Body of pancreas (tissue), 4 donors: ENCODE measurements at regions not wholly inside any gene's neighbourhood (a gene's known extent, or its start where the extent isn't known, plus 50 kb on each side); places are given as distances from the start of the nearest gene placed in this dataset.

Source experiments
- ATAC-seq: fragments of 150-250 bp; one replicate; pipeline ENCODE4 v1.9.1; 2016
- DNase-seq, 4 donors: peaks; one replicate each; pipeline ENCODE4 v3.0.0-alpha.2; 2019
- H3K27ac ChIP-seq, 4 donors: fragments of 200-600 bp; sonication (generic); 1 replicate in 3 of 4; 2 replicates in 1 of 4; pipeline versions ENCODE4 v1.5.1 to v1.6.1; 2016 to 2019; ENCODE audit warnings: mild to moderate bottlenecking in 1 of 4, mixed read lengths in 1 of 4, moderate library complexity in 1 of 4
- H3K27me3 ChIP-seq, 2 donors: fragments of 200-600 bp; sonication (generic); one replicate each; pipeline ENCODE4 v1.6.0; 2016; ENCODE audit warnings: mild to moderate bottlenecking in 1 of 2
- H3K36me3 ChIP-seq, 2 donors: fragments of 200-600 bp; sonication (generic); replicated peaks in 1 of 2; 2 replicates each; pipeline ENCODE4 v1.5.1; 2016; ENCODE audit warnings: low read depth in 2 of 2; ENCODE audit not compliant: insufficient read depth in 1 of 2
- H3K4me1 ChIP-seq: fragments of 200-600 bp; sonication (generic); one replicate; pipeline ENCODE4 v1.6.0; 2016
- H3K4me3 ChIP-seq, 2 donors: fragments of 200-600 bp; sonication (generic); 1 replicate in 1 of 2; 2 replicates in 1 of 2; pipeline ENCODE4 v1.5.1; 2016 to 2019
- H3K9me3 ChIP-seq, 3 donors: fragments of 200-600 bp; sonication (generic); 1 replicate in 2 of 3; 2 replicates in 1 of 3; pipeline ENCODE4 v1.5.1; 2016
- POLR2A ChIP-seq, 3 donors: fragments of 450-650 bp; IDR thresholded peaks; one replicate each; pipeline ENCODE4 v1.6.1; 2016; ENCODE audit warnings: antibody characterized with exemption in 3 of 3, mild to moderate bottlenecking in 2 of 3
- WGBS, 2 donors: methylation state at CpG; one replicate each; pipeline ENCODE4 v1.1.5; 2017; 5-methylcytosine and 5-hydroxymethylcytosine counted together
- intact Hi-C: fragments of 100-400 bp; cut with DNase I; formaldehyde crosslinking; loops from one replicate; pipeline ENCODE4 v1.15.1; 2023
- TF ChIP-seq, protein P1 (sequence below), 7 experiments: fragments of 450-650 bp in 4 of 7; fragments of 200-600 bp in 3 of 7; sonication (generic) in 3 of 7; IDR thresholded peaks; one replicate each; pipeline ENCODE4 v1.5.1; 2016 to 2019; ENCODE audit warnings: antibody characterized with exemption in 7 of 7

DNA sequence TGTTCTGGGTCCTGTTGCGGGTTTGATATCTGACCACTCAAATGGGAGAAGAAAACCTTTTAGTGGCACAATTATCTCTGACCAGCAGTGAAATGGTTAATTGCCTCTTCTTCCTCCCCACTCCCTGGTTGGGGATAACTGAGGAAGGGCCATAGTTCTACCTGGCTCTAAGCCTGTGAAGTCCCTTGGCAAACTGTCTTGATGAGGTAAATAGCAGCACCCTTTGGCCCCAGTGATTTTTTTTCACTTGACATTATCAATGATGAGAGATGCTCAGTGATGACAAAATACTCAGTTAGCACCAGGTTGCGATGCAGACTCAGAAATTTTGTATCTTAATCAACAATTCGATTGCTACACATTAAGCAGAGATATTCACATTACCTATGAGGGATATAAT is 515.7 kb downstream of the PSAT1 start:
- Histone ChIP-seq H3K36me3 (no peaks in the 10 kb centered on the region), H3K27me3 (no peaks in the 10 kb centered on the region), H3K27ac (no peak overlapping the region), H3K4me1 (no peaks in the 10 kb centered on the region), H3K4me3 (no peak overlapping the region), H3K9me3 (no peaks in the 10 kb centered on the region)
- ATAC-seq (no peak), DNase-seq (no peak)
- 75 to 82% methylated on average over 3 of the region's 3 CpGs for WGBS, 2 donors
- no peak for TF ChIP-seq POLR2A (IDR thresholded peaks at IDR 0.05)
- TF ChIP-seq, protein P1, sequence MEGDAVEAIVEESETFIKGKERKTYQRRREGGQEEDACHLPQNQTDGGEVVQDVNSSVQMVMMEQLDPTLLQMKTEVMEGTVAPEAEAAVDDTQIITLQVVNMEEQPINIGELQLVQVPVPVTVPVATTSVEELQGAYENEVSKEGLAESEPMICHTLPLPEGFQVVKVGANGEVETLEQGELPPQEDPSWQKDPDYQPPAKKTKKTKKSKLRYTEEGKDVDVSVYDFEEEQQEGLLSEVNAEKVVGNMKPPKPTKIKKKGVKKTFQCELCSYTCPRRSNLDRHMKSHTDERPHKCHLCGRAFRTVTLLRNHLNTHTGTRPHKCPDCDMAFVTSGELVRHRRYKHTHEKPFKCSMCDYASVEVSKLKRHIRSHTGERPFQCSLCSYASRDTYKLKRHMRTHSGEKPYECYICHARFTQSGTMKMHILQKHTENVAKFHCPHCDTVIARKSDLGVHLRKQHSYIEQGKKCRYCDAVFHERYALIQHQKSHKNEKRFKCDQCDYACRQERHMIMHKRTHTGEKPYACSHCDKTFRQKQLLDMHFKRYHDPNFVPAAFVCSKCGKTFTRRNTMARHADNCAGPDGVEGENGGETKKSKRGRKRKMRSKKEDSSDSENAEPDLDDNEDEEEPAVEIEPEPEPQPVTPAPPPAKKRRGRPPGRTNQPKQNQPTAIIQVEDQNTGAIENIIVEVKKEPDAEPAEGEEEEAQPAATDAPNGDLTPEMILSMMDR (IDR thresholded peaks at IDR 0.05), result no peak
- intact Hi-C loops, result no loop called here

DNA sequence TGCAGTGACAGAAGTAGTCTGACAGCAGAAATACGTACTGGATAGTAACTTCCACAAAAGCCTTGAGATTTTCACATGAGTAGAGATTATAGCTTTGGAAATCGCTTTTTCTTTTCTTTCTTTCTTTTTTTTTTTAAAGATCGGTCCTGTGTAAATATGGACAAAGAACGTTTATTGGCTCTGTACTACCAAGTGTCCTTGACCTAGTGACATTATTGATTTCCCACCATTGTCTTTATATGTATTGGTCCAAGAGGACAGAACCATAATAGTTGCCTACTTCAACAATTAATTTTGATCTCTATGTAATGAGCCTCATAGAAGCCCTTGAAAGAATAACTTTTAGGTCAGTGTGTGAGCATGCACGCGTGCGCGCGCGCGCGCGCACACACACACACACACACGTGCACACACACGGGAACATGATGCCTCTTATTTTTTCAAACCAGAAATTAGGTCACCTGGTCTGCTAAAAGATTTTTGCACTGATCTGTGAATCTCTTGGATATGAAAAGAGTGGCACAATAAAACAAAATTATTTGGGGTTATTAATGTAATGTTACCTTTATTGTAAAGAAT is 516.8 kb downstream of the PSAT1 start:
- no peak overlapping the region for H3K27ac ChIP-seq
- H3K4me1 ChIP-seq, result no peaks in the 10 kb centered on the region
- H3K27me3 ChIP-seq, result no peaks in the 10 kb centered on the region
- intact Hi-C loops, result no loop called here
- WGBS, 2 donors, result 62 to 66% methylated on average over 15 of the region's 15 CpGs
- TF ChIP-seq, protein P1 (IDR thresholded peaks at IDR 0.05), result no peak
- TF ChIP-seq POLR2A (IDR thresholded peaks at IDR 0.05), result no peak
- ATAC-seq, result no peak
- DNase-seq, result no peak
- no peaks in the 10 kb centered on the region for H3K36me3 ChIP-seq
- no peak overlapping the region for H3K4me3 ChIP-seq
- H3K9me3 ChIP-seq, result no peaks in the 10 kb centered on the region

DNA sequence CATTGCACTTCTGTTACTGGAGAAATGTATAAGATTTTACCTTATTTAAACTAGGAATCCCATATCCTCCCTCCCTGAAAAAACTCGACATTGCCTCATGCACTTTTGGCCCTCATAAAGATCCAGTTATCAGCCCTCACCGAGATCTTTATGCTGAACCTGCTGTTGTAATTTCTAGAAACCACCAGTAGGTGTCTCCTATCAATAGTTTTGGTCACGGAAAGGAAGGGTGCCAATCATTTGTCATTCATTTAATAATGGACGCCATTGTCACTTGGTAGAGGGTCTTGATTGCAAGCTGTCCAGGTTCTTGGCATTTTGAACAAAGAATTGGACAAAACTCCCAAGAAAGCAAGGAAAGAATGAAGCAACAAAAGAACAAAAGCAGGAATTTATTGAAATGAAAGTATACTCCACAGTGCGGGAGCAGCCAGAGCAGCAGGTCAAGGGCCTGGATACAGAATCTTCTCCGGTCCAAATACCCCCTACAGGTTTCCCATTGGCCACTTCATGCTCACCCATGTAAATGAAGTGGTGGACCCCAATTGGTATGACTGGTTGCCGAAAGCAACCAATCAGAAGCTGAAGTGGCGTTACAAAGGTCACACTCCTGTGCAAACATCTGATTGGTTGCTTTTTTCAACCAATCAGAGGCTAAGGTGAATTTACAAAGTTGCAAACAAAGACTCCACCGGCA is 524.3 kb downstream of the PSAT1 start:
- Histone ChIP-seq H3K27me3 (no peaks in the 10 kb centered on the region), H3K4me1 (no peaks in the 10 kb centered on the region), H3K4me3 (peak overlapping the region; percentile 32 to 36), H3K27ac (peak overlapping the region in 1 of 4 donors; percentile 41), H3K36me3 (no peaks in the 10 kb centered on the region), H3K9me3 (no peaks in the 10 kb centered on the region)
- ATAC-seq (peak; percentile 84), DNase-seq (peak; percentile 21 to 55 (median 36))
- WGBS, 2 donors, result 19 to 35% methylated on average over 9 of the region's 9 CpGs
- TF ChIP-seq POLR2A (IDR thresholded peaks at IDR 0.05), result no peak
- TF ChIP-seq, protein P1 (IDR thresholded peaks at IDR 0.05), result peak; percentile 46 to 76 (median 72)
- intact Hi-C loops, result no loop called here

DNA sequence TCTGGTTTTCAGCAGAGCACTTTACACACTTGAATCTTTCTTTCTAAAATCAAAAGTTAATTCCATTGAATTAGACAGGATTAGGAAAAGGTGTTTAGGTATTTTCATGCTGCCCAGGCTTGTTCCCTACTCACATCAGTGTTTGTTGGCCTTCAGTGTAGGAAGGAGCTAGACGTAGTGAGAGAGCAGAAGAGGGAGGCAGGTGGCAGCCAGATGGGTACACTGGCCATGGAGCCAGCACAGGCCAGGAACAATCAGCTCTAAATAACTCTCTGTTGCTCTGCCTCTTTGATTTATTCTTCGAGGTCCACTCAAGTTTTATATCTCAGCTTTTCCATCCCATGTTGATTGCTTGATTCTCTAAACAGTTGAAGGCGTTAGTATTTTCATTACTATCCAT is 529.6 kb downstream of the PSAT1 start:
- Histone ChIP-seq H3K4me3 (no peak overlapping the region), H3K27ac (no peak overlapping the region), H3K36me3 (no peaks in the 10 kb centered on the region), H3K9me3 (no peaks in the 10 kb centered on the region), H3K27me3 (no peaks in the 10 kb centered on the region), H3K4me1 (no peaks in the 10 kb centered on the region)
- no peak for TF ChIP-seq POLR2A (IDR thresholded peaks at IDR 0.05)
- TF ChIP-seq, protein P1 (IDR thresholded peaks at IDR 0.05), result no peak
- intact Hi-C loops, result no loop called here
- ATAC-seq (no peak), DNase-seq (no peak)
- 60 to 61% methylated on average over 3 of the region's 3 CpGs for WGBS, 2 donors

DNA sequence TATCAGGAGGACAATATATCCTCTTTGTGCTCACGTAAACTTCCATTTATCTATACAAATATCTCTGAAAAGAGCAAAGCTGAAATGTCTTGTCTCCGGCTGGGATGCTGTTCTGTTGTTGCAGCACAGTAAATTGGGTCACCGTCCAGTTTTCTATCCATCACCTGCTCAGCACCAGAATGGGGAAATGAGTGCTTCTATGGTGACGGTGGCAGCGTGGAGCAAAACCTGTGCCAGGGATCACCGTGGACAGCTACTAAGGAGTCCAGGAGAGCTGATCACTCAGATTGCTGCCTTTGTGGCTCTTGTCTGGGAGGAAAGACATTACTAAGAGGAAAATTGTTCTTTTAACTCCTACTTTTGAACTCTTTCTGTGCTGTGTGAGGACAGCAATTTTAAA is 531.6 kb downstream of the PSAT1 start:
- H3K4me1 ChIP-seq, result no peaks in the 10 kb centered on the region
- H3K36me3 ChIP-seq, result no peaks in the 10 kb centered on the region
- intact Hi-C loops, result no loop called here
- ATAC-seq (no peak), DNase-seq (peak in 2 of 4 donors; percentile 6 to 8)
- no peaks in the 10 kb centered on the region for H3K9me3 ChIP-seq
- no peak overlapping the region for H3K27ac ChIP-seq
- H3K27me3 ChIP-seq, result no peaks in the 10 kb centered on the region
- no peak overlapping the region for H3K4me3 ChIP-seq
- TF ChIP-seq, protein P1 (IDR thresholded peaks at IDR 0.05), result no peak
- no peak for TF ChIP-seq POLR2A (IDR thresholded peaks at IDR 0.05)
- 82 to 87% methylated on average over 6 of the region's 6 CpGs for WGBS, 2 donors
